GM10248 (cell line): ENCODE measurements at regions not wholly inside any gene's neighbourhood (a gene's known extent, or its start where the extent isn't known, plus 50 kb on each side); places are given as distances from the start of the nearest gene placed in this dataset.

Source experiments
- CTCF ChIA-PET: fragments of 300-600 bp; sonication (Branson Sonifier 250); formaldehyde crosslinking; extraction: SDS; loops from one replicate; lab custom pipeline; 2021; ENCODE audit warnings: antibody characterized with exemption; lab: Yijun Ruan, JAX
- POLR2A ChIA-PET: fragments of 350-650 bp; sonication (Branson Sonifier 250); formaldehyde crosslinking; extraction: SDS; loops from one replicate; lab custom pipeline; 2020; ENCODE audit warnings: antibody characterized with exemption; lab: Yijun Ruan, JAX
- DNase-seq: peaks from one replicate; pipeline ENCODE4 v3.0.0; 2012; ENCODE audit errors: extremely low spot score
- CTCF ChIP-seq: IDR thresholded peaks from 2 replicates; pipeline ENCODE4 v1.5.1; 2012; ENCODE audit warnings: mild to moderate bottlenecking, low read depth; ENCODE audit errors: extremely low read depth, missing control alignments, control extremely low read depth

DNA sequence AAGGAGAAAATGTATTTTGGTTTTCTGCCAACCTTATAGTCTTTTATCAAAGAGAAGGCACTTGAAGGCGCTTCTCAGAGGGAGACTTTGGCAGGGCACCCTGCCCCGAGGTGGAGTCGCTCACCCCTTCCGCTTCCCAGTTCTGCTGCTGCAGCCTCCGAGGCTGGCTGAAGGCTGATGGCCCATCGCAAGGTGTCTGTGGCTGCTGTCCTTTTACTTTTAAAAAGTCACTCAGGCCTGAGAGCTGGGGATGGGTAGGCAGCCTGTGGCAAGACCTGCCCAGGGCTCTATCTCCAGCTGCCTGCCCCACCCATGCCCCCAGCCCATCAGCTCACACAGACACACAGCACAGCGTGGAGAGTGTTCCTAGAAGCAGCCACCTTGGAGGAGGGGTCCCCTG lies 206.6 kb upstream of the CST7 start:
- POLR2A ChIA-PET, result no interaction called here
- CTCF ChIA-PET, result no interaction called here
- no peak for TF ChIP-seq CTCF
- no peak for DNase-seq

GRCh38 chr20:24742989-24743388 lies 206.1 kb upstream of the CST7 start:
- ChIA-PET CTCF (no interaction called here), POLR2A (no interaction called here)
- no peak for TF ChIP-seq CTCF
- DNase-seq, result no peak

DNA sequence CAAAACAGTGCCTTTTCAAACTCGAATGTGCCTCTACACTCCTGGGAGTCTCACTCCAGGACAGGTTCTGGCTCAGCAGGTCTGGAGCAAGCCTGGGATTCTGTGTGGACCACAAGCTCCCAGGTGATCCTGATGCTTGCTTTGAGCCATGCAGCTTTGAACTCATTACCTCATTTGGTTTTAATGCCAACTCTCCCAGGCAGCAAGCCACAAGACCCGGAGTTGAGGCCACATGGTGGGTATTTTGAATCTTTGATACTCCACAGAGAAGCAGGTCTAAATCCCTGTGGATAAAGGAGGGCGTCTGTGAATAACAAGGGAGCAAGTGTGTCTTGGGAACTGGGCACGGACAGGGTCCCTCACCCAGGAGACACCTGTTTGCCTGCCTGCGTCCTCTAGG lies 205.4 kb upstream of the CST7 start:
- DNase-seq, result no peak
- POLR2A ChIA-PET, result no interaction called here
- CTCF ChIA-PET, result no interaction called here
- TF ChIP-seq CTCF, result no peak

GRCh38 chr20:24744747-24745146 lies 204.3 kb upstream of the CST7 start:
- DNase-seq, result no peak

DNA sequence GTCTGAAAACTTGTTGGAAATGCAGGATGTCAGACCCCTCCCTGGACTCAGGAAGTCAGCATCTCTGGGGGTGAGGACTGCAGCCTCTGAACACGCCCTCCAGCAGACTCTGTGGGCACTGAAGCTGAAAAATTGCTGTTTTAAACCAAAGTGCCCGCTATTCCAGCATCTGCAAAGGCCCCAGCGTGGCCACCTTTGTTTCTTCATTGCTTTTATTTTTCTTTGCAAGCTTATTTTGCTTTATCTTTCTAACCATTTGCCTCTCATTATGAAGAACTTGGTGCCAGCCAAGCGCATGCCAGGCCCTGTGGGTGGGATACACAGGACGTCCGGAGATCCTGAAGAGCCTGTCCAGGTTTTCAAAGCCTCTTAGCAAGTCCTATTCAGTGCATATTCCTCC lies 203.9 kb upstream of the CST7 start:
- no peak for TF ChIP-seq CTCF
- DNase-seq, result no peak
- CTCF ChIA-PET, result no interaction called here
- POLR2A ChIA-PET, result no interaction called here

More at GRCh38 chr20:24744747-24745146, 204.3 kb upstream of the CST7 start:
- ChIA-PET POLR2A (no interaction called here), CTCF (no interaction called here)
- TF ChIP-seq CTCF, result no peak

GRCh38 chr20:24745617-24746350 lies 203.3 kb upstream of the CST7 start:
- no peak for TF ChIP-seq CTCF
- POLR2A ChIA-PET, result no interaction called here
- CTCF ChIA-PET, result interaction anchor here (1.0 kb wide), 1 partner anchor 27 kb away, joined by 3 read pairs; no protein-coding TSS in a partner anchor
- DNase-seq, result no peak
